ENCODE measurements at regions not wholly inside any gene's neighbourhood (a gene's known extent, or its start where the extent isn't known, plus 50 kb on each side); places are given as distances from the start of the nearest gene placed in this dataset.
"Not testable (repeated sequence)": the region's sequence is repeated elsewhere in the genome, so short reads cannot be mapped to it uniquely, and the experiment has no call there.

GRCh38 chr5:96187309-96188027 lies 225.8 kb upstream of the ELL2 start:
- TF ChIP-seq POLR2A (IDR thresholded peaks at IDR 0.05) (no peak), CTCF (IDR thresholded peaks at IDR 0.05) (no peak)
- Histone ChIP-seq H3K27ac (no peak overlapping the region), H3K4me3 (no peak overlapping the region), H3K9me3 (no peaks in the 10 kb centered on the region), H3K36me3 (no peaks in the 10 kb centered on the region), H3K4me1 (no peaks in the 10 kb centered on the region), H3K27me3 (no peaks in the 10 kb centered on the region)
- no peak for DNase-seq

- H3K9me3 ChIP-seq, DNase-seq, H3K27ac ChIP-seq, H3K4me1 ChIP-seq, H3K36me3 ChIP-seq, H3K4me3 ChIP-seq, H3K27me3 ChIP-seq: not testable (repeated sequence)
Measured at GRCh38 chr5:96184510-96184909, 222.9 kb upstream of the ELL2 start.

- Histone ChIP-seq H3K27ac (no peak overlapping the region), H3K36me3 (no peaks in the 10 kb centered on the region), H3K4me1 (peaks cover 0 to 7% (median 0%) of the 10 kb centered on the region in 4 donors), H3K27me3 (no peaks in the 10 kb centered on the region), H3K9me3 (no peaks in the 10 kb centered on the region), H3K4me3 (no peak overlapping the region)
- no peak for DNase-seq
- TF ChIP-seq CTCF (IDR thresholded peaks at IDR 0.05) (no peak), POLR2A (IDR thresholded peaks at IDR 0.05) (no peak)
Measured at GRCh38 chr5:96180684-96181435, 219.2 kb upstream of the ELL2 start.

GRCh38 chr5:96177303-96177869 lies 215.7 kb upstream of the ELL2 start:
- Histone ChIP-seq H3K36me3 (no peaks in the 10 kb centered on the region), H3K27ac (no peak overlapping the region), H3K4me3 (no peak overlapping the region), H3K9me3 (no peaks in the 10 kb centered on the region), H3K27me3 (no peaks in the 10 kb centered on the region), H3K4me1 (peaks cover 0 to 7% (median 0%) of the 10 kb centered on the region in 4 donors)
- DNase-seq, result no peak
- no peak for TF ChIP-seq CTCF (IDR thresholded peaks at IDR 0.05)
- no peak for TF ChIP-seq POLR2A (IDR thresholded peaks at IDR 0.05)

GRCh38 chr5:96176022-96176421 lies 214.4 kb upstream of the ELL2 start:
- Histone ChIP-seq H3K36me3 (no peaks in the 10 kb centered on the region), H3K4me1 (peaks cover 0 to 7% (median 0%) of the 10 kb centered on the region in 4 donors), H3K27ac (no peak overlapping the region), H3K9me3 (no peaks in the 10 kb centered on the region), H3K4me3 (no peak overlapping the region), H3K27me3 (no peaks in the 10 kb centered on the region)
- TF ChIP-seq CTCF (IDR thresholded peaks at IDR 0.05), result no peak
- TF ChIP-seq POLR2A (IDR thresholded peaks at IDR 0.05), result no peak
- no peak for DNase-seq

GRCh38 chr5:96175090-96175489 lies 213.4 kb upstream of the ELL2 start:
- no peak overlapping the region for H3K4me3 ChIP-seq
- TF ChIP-seq CTCF (IDR thresholded peaks at IDR 0.05), result peak in 5 of 6 experiments; percentile 14 to 45 (median 38)
- no peak for TF ChIP-seq POLR2A (IDR thresholded peaks at IDR 0.05)
- H3K36me3 ChIP-seq, result no peaks in the 10 kb centered on the region

More at GRCh38 chr5:96175090-96175489, 213.4 kb upstream of the ELL2 start:
- no peaks in the 10 kb centered on the region for H3K27me3 ChIP-seq
- DNase-seq, result no peak
- H3K4me1 ChIP-seq, result peaks cover 0 to 7% (median 0%) of the 10 kb centered on the region in 4 donors
- H3K27ac ChIP-seq, result no peak overlapping the region
- H3K9me3 ChIP-seq, result no peaks in the 10 kb centered on the region
